Right renal cortex interstitium (tissue), 3 donors: ENCODE measurements at regions not wholly inside any gene's neighbourhood (a gene's known extent, or its start where the extent isn't known, plus 50 kb on each side); places are given as distances from the start of the nearest gene placed in this dataset.

Source experiments
- DNase-seq, 3 donors: peaks; one replicate each; pipeline ENCODE4 v3.0.0-alpha.2; 2013; ENCODE audit warnings: low read depth in 3 of 3, low spot score in 2 of 3

GRCh38 chr12:67568055-67568454 lies 80.5 kb upstream of the DYRK2 start:
- DNase-seq, result no peak

GRCh38 chr12:67572492-67572891 lies 76.1 kb upstream of the DYRK2 start:
- no peak for DNase-seq

- no peak for DNase-seq
Observed at GRCh38 chr12:67573566-67573965, 75.0 kb upstream of the DYRK2 start.

GRCh38 chr12:67578976-67579661 lies 69.4 kb upstream of the DYRK2 start:
- no peak for DNase-seq

- no peak for DNase-seq
Observed at GRCh38 chr12:67579662-67580003, 68.9 kb upstream of the DYRK2 start.

- no peak for DNase-seq
Observed at GRCh38 chr12:67582238-67582834, 66.2 kb upstream of the DYRK2 start.

GRCh38 chr12:67582844-67583243 lies 65.7 kb upstream of the DYRK2 start:
- no peak for DNase-seq

GRCh38 chr12:67586951-67587350 lies 61.6 kb upstream of the DYRK2 start:
- no peak for DNase-seq

- no peak for DNase-seq
Observed at GRCh38 chr12:67589078-67589477, 59.5 kb upstream of the DYRK2 start.

- DNase-seq, result no peak
Observed at GRCh38 chr12:67590149-67590790, 58.3 kb upstream of the DYRK2 start.

- no peak for DNase-seq
Observed at GRCh38 chr12:67592228-67593011, 56.1 kb upstream of the DYRK2 start.

- DNase-seq, result peak in 1 of 3 donors; percentile 6
Observed at GRCh38 chr12:67593041-67593440, 55.5 kb upstream of the DYRK2 start.

- DNase-seq, result no peak
Observed at GRCh38 chr12:67593461-67594330, 54.8 kb upstream of the DYRK2 start.

GRCh38 chr12:67594888-67595287 lies 53.7 kb upstream of the DYRK2 start:
- DNase-seq, result no peak

- DNase-seq, result no peak
Observed at GRCh38 chr12:67595365-67595764, 53.2 kb upstream of the DYRK2 start.

GRCh38 chr12:67598598-67598997 lies 49.9 kb upstream of the DYRK2 start:
- no peak for DNase-seq
